BLaER1 (cell line): ENCODE measurements at regions not wholly inside any gene's neighbourhood (a gene's known extent, or its start where the extent isn't known, plus 50 kb on each side); places are given as distances from the start of the nearest gene placed in this dataset.
A peak's percentile ranks its signal among the peaks of the same experiment; 100 is the strongest.

Source experiments
- H3K27ac ChIP-seq: shearing (Covaris generic); formaldehyde crosslinking; 2 replicates; pipeline ENCODE4 v1.8.1; 2022
- H3K27me3 ChIP-seq: shearing (Covaris generic); formaldehyde crosslinking; 2 replicates; pipeline ENCODE4 v1.8.1; 2022
- H3K36me3 ChIP-seq: shearing (Covaris generic); formaldehyde crosslinking; 2 replicates; pipeline ENCODE4 v1.8.1; 2022
- H3K4me1 ChIP-seq: shearing (Covaris generic); formaldehyde crosslinking; 2 replicates; pipeline ENCODE4 v1.8.1; 2022
- H3K4me2 ChIP-seq: shearing (Covaris generic); formaldehyde crosslinking; 2 replicates; pipeline ENCODE4 v1.8.1; 2022
- H3K4me3 ChIP-seq: shearing (Covaris generic); formaldehyde crosslinking; 2 replicates; pipeline ENCODE4 v1.8.1; 2022
- H3K9ac ChIP-seq: shearing (Covaris generic); formaldehyde crosslinking; 2 replicates; pipeline ENCODE4 v1.8.1; 2022
- H3K9me3 ChIP-seq: shearing (Covaris generic); formaldehyde crosslinking; 2 replicates; pipeline ENCODE4 v1.8.1; 2022
- H4K20me1 ChIP-seq: shearing (Covaris generic); formaldehyde crosslinking; 2 replicates; pipeline ENCODE4 v1.8.1; 2022
- Cebpa-rat ChIP-seq: shearing (Covaris generic); IDR thresholded peaks from 2 replicates; pipeline ENCODE4 v1.8.1; 2022

DNA sequence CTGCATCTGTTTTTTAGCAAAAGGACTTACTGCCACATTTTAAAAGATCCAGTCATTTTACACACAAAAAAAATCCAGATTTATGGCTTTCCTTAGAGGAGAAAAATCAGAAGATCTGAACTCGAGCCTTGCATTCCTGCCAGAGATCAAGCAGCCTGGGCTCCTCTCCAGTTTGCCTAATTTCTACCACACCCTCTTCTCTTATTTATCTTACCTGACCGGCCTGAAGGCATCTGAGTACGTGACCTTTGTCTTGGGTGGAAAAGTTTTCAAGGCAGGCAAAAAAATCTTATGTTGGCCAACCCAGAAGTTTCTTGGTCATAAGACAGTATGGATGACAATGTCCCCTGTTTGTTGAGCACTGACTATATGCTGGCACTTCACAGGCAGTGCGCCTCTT is 60.3 kb downstream of the CHRD start:
- peaks cover 6% of the 10 kb centered on the region for H3K9me3 ChIP-seq
- peaks cover 9% of the 10 kb centered on the region for H3K4me1 ChIP-seq
- H3K27me3 ChIP-seq: no peaks in the 10 kb centered on the region
- H3K36me3 ChIP-seq: no peaks in the 10 kb centered on the region
- H3K27ac ChIP-seq: no peak overlapping the region
- no peak overlapping the region for H3K9ac ChIP-seq
- H4K20me1 ChIP-seq: no peaks in the 10 kb centered on the region
- no peak overlapping the region for H3K4me3 ChIP-seq
- no peak for TF ChIP-seq Cebpa-rat
- no peak overlapping the region for H3K4me2 ChIP-seq

DNA sequence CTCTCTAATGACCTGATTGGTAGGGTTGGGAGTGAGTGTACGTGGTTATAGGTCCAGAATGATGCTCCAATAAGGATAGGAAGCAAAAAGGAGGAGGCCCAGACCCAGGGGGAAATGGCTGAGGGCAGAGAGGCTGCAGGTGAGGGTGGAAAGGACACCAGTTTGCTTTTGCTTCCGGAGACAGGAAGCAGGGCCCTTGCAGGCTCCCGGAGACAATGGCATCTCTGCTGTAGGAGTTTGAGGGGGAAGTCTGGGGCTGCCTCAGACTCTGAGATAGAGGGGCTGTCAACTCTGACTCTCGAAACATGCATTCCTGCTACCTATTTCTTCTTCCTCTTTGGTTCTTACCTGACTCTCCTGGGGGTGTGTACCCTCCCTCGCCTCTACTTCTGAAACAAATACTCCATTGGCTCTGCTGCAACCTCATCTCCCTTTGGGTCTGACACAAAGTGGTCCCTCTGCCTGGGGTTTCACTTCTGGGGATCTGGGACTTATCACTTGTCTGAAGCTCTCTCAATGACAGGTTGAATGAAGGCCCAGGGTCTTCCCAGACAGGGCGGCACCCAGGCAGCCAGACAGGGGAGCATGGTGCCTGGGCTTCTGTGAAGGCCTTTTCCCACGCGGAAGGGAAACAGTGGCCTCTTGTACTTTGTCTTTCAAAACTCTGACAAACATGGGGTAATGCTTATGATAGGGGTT is 61.5 kb downstream of the CHRD start:
- Histone ChIP-seq H3K9ac (no peak overlapping the region), H3K36me3 (no peaks in the 10 kb centered on the region), H4K20me1 (no peaks in the 10 kb centered on the region), H3K4me1 (peaks cover 9% of the 10 kb centered on the region), H3K27ac (0 out of 2 replicates have a peak overlapping the region, but pooled peaks have one; percentile 3), H3K27me3 (no peaks in the 10 kb centered on the region), H3K4me3 (no peak overlapping the region), H3K9me3 (peaks cover 6% of the 10 kb centered on the region), H3K4me2 (peak overlapping the region; percentile 30)
- TF ChIP-seq Cebpa-rat: no peak

DNA sequence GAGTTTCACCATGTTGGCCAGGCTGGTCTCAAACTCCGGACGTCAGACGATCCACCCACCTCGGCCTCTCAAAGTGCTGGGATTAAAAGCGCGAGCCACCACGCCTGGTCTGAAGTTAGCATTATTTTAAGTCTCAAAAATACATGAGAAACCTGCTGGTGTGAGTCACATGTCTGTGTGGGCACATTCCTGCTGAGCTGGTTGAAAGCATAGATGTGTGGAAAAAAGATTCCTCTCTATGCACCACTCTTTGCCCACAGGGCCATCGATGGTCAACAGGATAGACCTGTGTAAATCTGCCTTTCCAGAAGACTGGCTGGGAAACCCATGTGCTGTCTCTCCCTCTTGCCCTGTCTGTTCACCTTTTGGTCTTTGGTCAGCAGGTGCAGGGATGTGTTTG is 63.5 kb downstream of the CHRD start:
- Histone ChIP-seq H3K27ac (no peak overlapping the region), H3K27me3 (no peaks in the 10 kb centered on the region), H4K20me1 (no peaks in the 10 kb centered on the region), H3K4me2 (no peak overlapping the region), H3K36me3 (no peaks in the 10 kb centered on the region), H3K9me3 (peaks cover 2% of the 10 kb centered on the region; the same call in 1 of the 2 replicates), H3K4me3 (no peak overlapping the region), H3K4me1 (peaks cover 9% of the 10 kb centered on the region), H3K9ac (no peak overlapping the region)
- no peak for TF ChIP-seq Cebpa-rat

DNA sequence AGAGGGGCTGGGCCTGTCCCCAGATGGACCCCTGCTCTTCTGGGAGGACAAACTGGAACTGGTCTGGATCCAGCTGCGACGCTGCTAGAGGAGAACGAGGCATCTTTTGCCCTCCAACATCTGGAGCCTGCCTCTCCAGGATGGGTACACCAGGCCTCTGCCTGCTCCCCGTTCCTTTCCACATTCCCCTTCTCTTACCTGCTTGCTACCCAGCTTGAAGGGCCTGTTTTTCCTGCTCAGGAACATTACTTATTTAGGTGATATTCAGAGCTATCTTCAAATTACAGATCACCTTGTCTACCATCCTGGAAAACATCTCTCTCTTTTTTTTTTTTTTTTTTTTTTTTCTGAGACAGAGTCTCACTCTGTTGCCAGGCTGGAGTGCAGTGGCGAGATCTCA is 64.0 kb downstream of the CHRD start:
- no peaks in the 10 kb centered on the region for H3K9me3 ChIP-seq
- H3K4me2 ChIP-seq: no peak overlapping the region
- H3K36me3 ChIP-seq: no peaks in the 10 kb centered on the region
- no peak for TF ChIP-seq Cebpa-rat
- no peak overlapping the region for H3K27ac ChIP-seq
- no peak overlapping the region for H3K9ac ChIP-seq
- no peak overlapping the region for H3K4me3 ChIP-seq
- no peaks in the 10 kb centered on the region for H3K27me3 ChIP-seq
- peaks cover 9% of the 10 kb centered on the region for H3K4me1 ChIP-seq
- no peaks in the 10 kb centered on the region for H4K20me1 ChIP-seq

DNA sequence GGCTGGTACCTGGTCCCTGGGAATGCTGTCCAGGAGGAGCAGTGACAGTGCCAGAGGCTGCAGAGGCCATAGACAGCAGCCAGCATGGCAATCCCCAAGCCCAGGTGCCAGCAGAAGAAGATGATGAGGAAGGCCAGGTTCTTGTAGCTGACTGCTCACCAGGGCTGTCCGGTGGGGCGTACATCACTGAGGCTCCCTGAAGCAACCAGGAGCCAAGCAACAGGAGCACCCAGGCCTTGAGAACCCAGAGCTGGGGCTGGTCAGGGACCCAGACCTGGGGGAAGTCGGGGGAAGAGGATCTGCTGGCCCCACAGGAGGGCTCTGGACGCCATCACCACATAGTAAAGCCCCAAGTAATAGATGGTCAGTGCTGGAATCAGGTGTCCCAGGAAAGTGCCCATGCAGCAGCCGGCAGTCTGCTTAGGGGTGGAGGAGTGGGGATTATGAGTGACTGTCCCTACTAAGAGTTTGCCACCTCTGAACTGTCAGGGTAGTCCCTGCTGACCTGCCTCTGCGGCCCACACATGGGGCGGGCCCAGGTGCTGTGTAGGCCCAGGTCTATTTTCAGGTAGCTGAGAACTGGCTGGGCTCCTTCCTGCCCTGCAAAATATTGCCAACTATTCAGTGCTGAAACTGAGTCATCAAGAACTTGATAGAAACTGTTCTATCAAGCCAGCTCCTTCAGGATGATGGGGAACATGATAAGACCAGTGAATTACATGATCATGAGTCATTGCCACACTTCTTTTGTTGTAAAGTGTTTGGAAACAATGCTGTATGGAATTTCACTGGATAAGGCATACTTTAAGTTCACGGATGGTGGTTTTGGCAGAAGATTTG is 68.7 kb downstream of the CHRD start:
- Histone ChIP-seq H3K27ac (no peak overlapping the region), H3K27me3 (no peaks in the 10 kb centered on the region; the same call in 1 of the 2 replicates), H4K20me1 (no peaks in the 10 kb centered on the region), H3K4me3 (no peak overlapping the region), H3K4me1 (no peaks in the 10 kb centered on the region), H3K9ac (no peak overlapping the region), H3K9me3 (no peaks in the 10 kb centered on the region), H3K4me2 (no peak overlapping the region), H3K36me3 (no peaks in the 10 kb centered on the region)
- TF ChIP-seq Cebpa-rat: no peak

DNA sequence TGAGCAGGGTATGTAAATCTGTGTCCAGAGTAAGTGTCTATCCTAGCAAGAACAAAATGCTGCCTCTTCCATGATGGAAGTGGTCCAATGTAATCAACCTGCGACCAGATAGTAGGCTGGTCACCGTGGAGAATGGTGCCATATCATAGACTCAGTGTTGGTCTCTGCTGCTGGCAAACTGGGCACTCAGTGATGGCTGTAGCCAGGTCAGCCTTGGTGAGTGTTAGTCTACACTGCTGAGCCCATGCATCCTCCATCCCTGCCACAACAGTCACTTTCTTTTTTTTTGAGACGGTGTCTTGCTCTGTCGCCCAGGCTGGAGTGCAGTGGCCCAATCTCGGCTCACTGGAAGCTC is 69.3 kb downstream of the CHRD start:
- Histone ChIP-seq H3K4me1 (no peaks in the 10 kb centered on the region), H3K4me2 (no peak overlapping the region), H3K27me3 (no peaks in the 10 kb centered on the region; the same call in 1 of the 2 replicates), H3K36me3 (no peaks in the 10 kb centered on the region), H3K4me3 (no peak overlapping the region), H3K9me3 (no peaks in the 10 kb centered on the region), H4K20me1 (no peaks in the 10 kb centered on the region), H3K27ac (no peak overlapping the region), H3K9ac (no peak overlapping the region)
- TF ChIP-seq Cebpa-rat: no peak

DNA sequence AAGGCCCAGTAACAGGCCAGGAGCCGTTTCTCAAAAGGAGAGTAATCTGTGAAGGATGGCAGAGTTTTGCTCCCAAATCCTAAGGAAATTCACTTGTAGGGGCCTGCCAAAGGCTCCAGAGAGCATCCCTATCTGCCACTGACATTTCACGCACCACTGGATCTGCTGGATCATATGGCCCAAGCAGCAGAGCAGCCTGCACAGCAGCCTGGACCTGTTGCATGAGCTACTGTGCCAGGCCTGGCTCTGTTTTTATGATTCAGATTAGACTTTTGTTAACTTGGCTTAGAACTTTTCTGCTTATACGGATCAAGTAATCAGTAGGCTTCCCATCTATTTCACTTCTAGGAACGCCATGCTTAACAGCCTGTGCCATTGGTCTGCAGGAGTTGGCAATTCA is 70.7 kb downstream of the CHRD start:
- TF ChIP-seq Cebpa-rat: no peak
- H3K4me1 ChIP-seq: no peaks in the 10 kb centered on the region
- no peak overlapping the region for H3K4me3 ChIP-seq
- no peak overlapping the region for H3K27ac ChIP-seq
- H3K9ac ChIP-seq: no peak overlapping the region
- no peaks in the 10 kb centered on the region for H4K20me1 ChIP-seq
- H3K27me3 ChIP-seq: no peaks in the 10 kb centered on the region; the same call in 1 of the 2 replicates
- H3K9me3 ChIP-seq: no peaks in the 10 kb centered on the region
- no peaks in the 10 kb centered on the region for H3K36me3 ChIP-seq
- no peak overlapping the region for H3K4me2 ChIP-seq

DNA sequence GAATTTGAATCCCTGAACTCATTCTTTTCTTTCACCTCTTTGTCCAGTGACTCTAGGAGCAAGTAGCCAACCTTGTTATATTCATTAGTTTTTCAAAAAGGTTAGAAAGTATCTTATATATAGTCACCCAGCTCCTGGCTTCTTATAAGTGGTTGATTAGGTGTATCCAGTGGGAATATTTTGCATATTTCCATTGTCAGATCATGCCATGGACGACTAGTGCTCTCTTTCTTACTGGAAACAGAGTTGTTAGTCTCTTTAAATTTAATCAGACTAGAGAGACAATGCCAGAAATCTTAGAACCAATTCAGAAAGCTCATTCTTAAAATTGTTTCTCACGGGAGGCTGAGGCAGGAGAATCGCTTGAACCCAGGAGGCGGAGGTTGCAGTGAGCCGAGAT is 73.4 kb downstream of the CHRD start:
- no peak for TF ChIP-seq Cebpa-rat
- Histone ChIP-seq H3K27me3 (no peaks in the 10 kb centered on the region; the same call in 1 of the 2 replicates), H3K27ac (no peak overlapping the region), H3K9ac (no peak overlapping the region), H3K4me2 (no peak overlapping the region), H3K36me3 (no peaks in the 10 kb centered on the region), H3K9me3 (peaks cover 11% of the 10 kb centered on the region), H4K20me1 (no peaks in the 10 kb centered on the region), H3K4me1 (no peaks in the 10 kb centered on the region), H3K4me3 (no peak overlapping the region)

DNA sequence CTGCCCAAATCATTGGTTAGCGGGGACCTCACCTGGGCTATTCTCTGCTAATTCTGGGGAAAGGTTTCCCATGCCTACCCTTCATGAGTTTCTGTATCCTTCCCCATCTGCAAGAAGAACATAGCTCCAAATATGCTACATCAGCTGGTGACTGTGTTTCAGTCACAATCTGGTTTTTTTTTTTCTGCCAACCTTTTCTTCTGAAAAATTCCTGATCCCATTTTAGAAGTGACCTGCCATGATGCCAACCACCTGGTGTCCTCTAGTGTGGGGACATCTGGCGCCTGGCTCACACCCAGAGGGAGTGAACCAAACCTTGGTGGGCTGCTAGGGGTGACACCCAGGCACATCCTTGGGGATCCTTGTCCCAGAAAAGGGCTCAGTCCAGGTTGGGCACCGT is 76.1 kb downstream of the CHRD start:
- H3K27me3 ChIP-seq: no peaks in the 10 kb centered on the region
- no peak overlapping the region for H3K9ac ChIP-seq
- H3K4me1 ChIP-seq: no peaks in the 10 kb centered on the region
- peaks cover 18% of the 10 kb centered on the region for H3K9me3 ChIP-seq
- no peak for TF ChIP-seq Cebpa-rat
- H3K36me3 ChIP-seq: no peaks in the 10 kb centered on the region
- H4K20me1 ChIP-seq: no peaks in the 10 kb centered on the region
- H3K4me2 ChIP-seq: no peak overlapping the region
- H3K27ac ChIP-seq: no peak overlapping the region
- no peak overlapping the region for H3K4me3 ChIP-seq

DNA sequence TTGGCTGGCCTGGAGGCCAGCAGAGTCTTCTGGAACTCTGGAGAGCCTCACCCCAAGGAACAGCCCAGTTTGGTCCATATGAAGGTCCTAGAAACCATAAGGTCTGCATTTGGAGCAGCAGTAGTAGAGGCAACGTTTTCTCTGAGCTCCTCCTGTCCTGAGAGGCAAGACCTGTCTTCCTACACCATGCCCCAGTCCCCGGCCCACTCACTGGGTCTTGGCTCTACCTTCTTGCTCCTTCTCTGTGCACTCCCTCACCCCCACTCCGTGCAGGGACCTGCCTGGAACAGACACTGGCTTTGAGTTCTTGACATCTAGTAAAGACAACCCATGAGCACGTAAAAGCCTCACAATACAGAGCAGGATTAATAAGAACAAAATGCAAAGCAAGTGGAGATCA is 76.6 kb downstream of the CHRD start:
- Histone ChIP-seq H3K9me3 (peaks cover 18% of the 10 kb centered on the region), H3K36me3 (no peaks in the 10 kb centered on the region), H3K4me2 (no peak overlapping the region), H4K20me1 (no peaks in the 10 kb centered on the region), H3K27me3 (no peaks in the 10 kb centered on the region), H3K4me1 (no peaks in the 10 kb centered on the region), H3K27ac (no peak overlapping the region), H3K9ac (no peak overlapping the region), H3K4me3 (no peak overlapping the region)
- TF ChIP-seq Cebpa-rat: no peak
